Lower lobe of right lung (tissue), 2 donors: ENCODE measurements at regions not wholly inside any gene's neighbourhood (a gene's known extent, or its start where the extent isn't known, plus 50 kb on each side); places are given as distances from the start of the nearest gene placed in this dataset.

Experiments used
- ATAC-seq, 2 donors: fragments of 200-7000 bp; cut with Tn5 transposase; one replicate each; pipeline ENCODE4 v1.9.1; 2020 to 2022; ENCODE audit warnings: mild to moderate bottlenecking in 2 of 2, moderate library complexity in 2 of 2
- DNase-seq: peaks from one replicate; pipeline ENCODE4 v3.0.0-alpha.2; 2020
- H3K27ac ChIP-seq: fragments of 200-600 bp; one replicate; pipeline ENCODE4 v1.8.0; 2022
- H3K27me3 ChIP-seq: fragments of 200-600 bp; one replicate; pipeline ENCODE4 v1.8.0; 2022; ENCODE audit warnings: low read depth
- H3K36me3 ChIP-seq: fragments of 200-600 bp; one replicate; pipeline ENCODE4 v1.8.0; 2022; ENCODE audit warnings: mild to moderate bottlenecking
- H3K4me1 ChIP-seq: fragments of 200-600 bp; one replicate; pipeline ENCODE4 v1.8.0; 2022
- H3K4me3 ChIP-seq: fragments of 200-600 bp; one replicate; pipeline ENCODE4 v1.8.0; 2022; ENCODE audit warnings: mild to moderate bottlenecking
- H3K9me3 ChIP-seq: fragments of 200-600 bp; one replicate; pipeline ENCODE4 v1.8.0; 2022
- CTCF ChIP-seq: fragments of 200-600 bp; IDR thresholded peaks from one replicate; pipeline ENCODE4 v1.8.0; 2022; ENCODE audit warnings: antibody characterized with exemption, mild to moderate bottlenecking
- intact Hi-C: fragments of 100-400 bp; cut with DNase I; formaldehyde crosslinking; loops from one replicate; pipeline ENCODE4 v1.11.0; 2022
- donor health status: DM: no; HTN: yes; CAD: no; lungs with severe emphysema.

DNA sequence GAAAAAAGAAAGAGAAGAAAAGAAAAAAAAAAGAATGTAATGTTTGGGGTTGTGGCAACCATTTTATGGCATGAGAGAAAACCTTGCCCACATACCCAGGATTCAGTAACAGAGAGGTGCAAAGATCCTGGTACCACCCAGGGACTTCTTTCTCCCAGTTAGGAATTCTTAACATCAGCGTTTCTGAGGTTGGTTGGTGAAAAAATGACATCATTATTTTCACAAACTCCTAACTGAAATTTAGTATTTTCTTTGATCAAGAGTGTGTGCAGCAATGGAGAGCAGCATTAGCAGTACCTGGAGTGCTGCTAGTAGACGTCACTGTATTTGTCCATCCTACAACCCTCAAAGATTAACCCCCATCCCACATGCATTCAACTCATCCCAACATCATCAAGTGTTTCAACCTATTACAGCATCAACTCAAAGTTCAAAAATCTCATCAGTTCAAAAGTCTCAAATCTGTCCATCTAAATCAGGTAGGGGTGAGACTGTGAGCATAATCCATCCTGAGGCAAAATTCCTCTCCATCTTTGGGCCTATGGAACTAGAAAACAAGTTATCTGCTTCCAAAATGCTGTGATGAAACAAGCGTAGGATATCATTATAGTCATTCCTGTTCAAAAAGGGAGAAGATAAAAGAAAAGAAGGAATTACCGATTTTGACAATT lies 60.1 kb upstream of the MSX2 start:
- Histone ChIP-seq H3K36me3 (no peaks in the 10 kb centered on the region), H3K27me3 (no peaks in the 10 kb centered on the region), H3K27ac (no peak overlapping the region), H3K4me3 (no peak overlapping the region), H3K4me1 (no peaks in the 10 kb centered on the region), H3K9me3 (no peaks in the 10 kb centered on the region)
- DNase-seq (no peak), ATAC-seq (no peak)
- intact Hi-C loops, result no loop called here
- TF ChIP-seq CTCF, result no peak

GRCh38 chr5:174665347-174665746 lies 59.0 kb upstream of the MSX2 start:
- DNase-seq, result no peak
- no peak for TF ChIP-seq CTCF
- ATAC-seq, result no peak
- Histone ChIP-seq H3K4me3 (no peak overlapping the region), H3K4me1 (no peaks in the 10 kb centered on the region), H3K36me3 (no peaks in the 10 kb centered on the region), H3K27me3 (no peaks in the 10 kb centered on the region), H3K27ac (no peak overlapping the region), H3K9me3 (no peaks in the 10 kb centered on the region)
- intact Hi-C loops, result no loop called here

GRCh38 chr5:174667526-174667925 lies 56.9 kb upstream of the MSX2 start:
- H3K27ac ChIP-seq, result no peak overlapping the region
- no peaks in the 10 kb centered on the region for H3K9me3 ChIP-seq
- no peaks in the 10 kb centered on the region for H3K36me3 ChIP-seq
- H3K4me3 ChIP-seq, result no peak overlapping the region
- H3K27me3 ChIP-seq, result no peaks in the 10 kb centered on the region
- no peaks in the 10 kb centered on the region for H3K4me1 ChIP-seq
- intact Hi-C loops, result no loop called here
- no peak for ATAC-seq
- DNase-seq, result no peak
- no peak for TF ChIP-seq CTCF

DNA sequence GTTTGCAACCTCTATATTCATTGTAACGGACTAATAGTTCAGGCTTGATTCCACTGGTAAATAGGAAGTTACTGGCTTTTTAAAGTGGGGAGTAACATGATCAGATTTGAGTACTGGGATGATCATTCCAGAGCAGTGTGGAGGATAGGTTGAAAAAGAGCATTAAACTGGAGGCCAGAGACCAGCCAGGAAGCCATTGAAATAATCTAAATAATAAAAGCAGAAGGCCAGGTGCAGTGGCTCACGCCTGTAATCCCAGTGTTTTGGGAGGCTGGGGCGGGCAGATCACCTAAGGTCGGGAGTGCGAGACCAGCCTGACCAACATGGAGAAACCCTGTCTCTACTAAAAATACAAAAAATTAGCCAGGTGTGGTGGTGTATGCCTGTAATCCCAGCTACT lies 56.0 kb upstream of the MSX2 start:
- Histone ChIP-seq H3K27ac (no peak overlapping the region), H3K36me3 (no peaks in the 10 kb centered on the region), H3K27me3 (no peaks in the 10 kb centered on the region), H3K9me3 (no peaks in the 10 kb centered on the region), H3K4me3 (no peak overlapping the region), H3K4me1 (no peaks in the 10 kb centered on the region)
- intact Hi-C loops, result no loop called here
- DNase-seq (no peak), ATAC-seq (no peak)
- TF ChIP-seq CTCF, result no peak
